HEK293 (cell line): ENCODE measurements at regions not wholly inside any gene's neighbourhood (a gene's known extent, or its start where the extent isn't known, plus 50 kb on each side); places are given as distances from the start of the nearest gene placed in this dataset.

Source experiments
- GLI4 ChIP-seq: fragments of 450-650 bp; formaldehyde crosslinking; IDR thresholded peaks from 2 replicates; pipeline ENCODE4 v1.5.1; 2016; ENCODE audit warnings: missing biosample characterization, missing genetic modification characterization
- REPIN1 ChIP-seq: fragments of 450-650 bp; formaldehyde crosslinking; IDR thresholded peaks from 2 replicates; pipeline ENCODE4 v1.5.1; 2017; ENCODE audit warnings: missing biosample characterization, missing genetic modification characterization, low read depth
- YY1 ChIP-seq: fragments of 450-650 bp; formaldehyde crosslinking; IDR thresholded peaks from 2 replicates; pipeline ENCODE4 v1.5.1; 2018; ENCODE audit warnings: missing biosample characterization, missing genetic modification characterization
- ZNF112 ChIP-seq: fragments of 450-650 bp; formaldehyde crosslinking; IDR thresholded peaks from 2 replicates; pipeline ENCODE4 v1.5.0; 2017; ENCODE audit warnings: missing biosample characterization, missing genetic modification characterization
- TF ChIP-seq, protein P1 (sequence below): fragments of 450-650 bp; formaldehyde crosslinking; IDR thresholded peaks from 2 replicates; pipeline ENCODE4 v1.5.1; 2016; ENCODE audit warnings: missing biosample characterization, missing genetic modification characterization
- TF ChIP-seq, protein P2 (sequence below): fragments of 450-650 bp; formaldehyde crosslinking; IDR thresholded peaks from 2 replicates; pipeline ENCODE4 v1.5.1; 2016; ENCODE audit warnings: missing biosample characterization, missing genetic modification characterization
- TF ChIP-seq, protein P3 (sequence below): fragments of 450-650 bp; formaldehyde crosslinking; IDR thresholded peaks from 2 replicates; pipeline ENCODE4 v1.5.1; 2016; ENCODE audit warnings: missing biosample characterization, missing genetic modification characterization, borderline replicate concordance

GRCh38 chr14:54230645-54231044 lies 166.2 kb upstream of the CDKN3 start:
- TF ChIP-seq YY1 (tag by site-specific recombination) = no peak
- TF ChIP-seq, protein P1, sequence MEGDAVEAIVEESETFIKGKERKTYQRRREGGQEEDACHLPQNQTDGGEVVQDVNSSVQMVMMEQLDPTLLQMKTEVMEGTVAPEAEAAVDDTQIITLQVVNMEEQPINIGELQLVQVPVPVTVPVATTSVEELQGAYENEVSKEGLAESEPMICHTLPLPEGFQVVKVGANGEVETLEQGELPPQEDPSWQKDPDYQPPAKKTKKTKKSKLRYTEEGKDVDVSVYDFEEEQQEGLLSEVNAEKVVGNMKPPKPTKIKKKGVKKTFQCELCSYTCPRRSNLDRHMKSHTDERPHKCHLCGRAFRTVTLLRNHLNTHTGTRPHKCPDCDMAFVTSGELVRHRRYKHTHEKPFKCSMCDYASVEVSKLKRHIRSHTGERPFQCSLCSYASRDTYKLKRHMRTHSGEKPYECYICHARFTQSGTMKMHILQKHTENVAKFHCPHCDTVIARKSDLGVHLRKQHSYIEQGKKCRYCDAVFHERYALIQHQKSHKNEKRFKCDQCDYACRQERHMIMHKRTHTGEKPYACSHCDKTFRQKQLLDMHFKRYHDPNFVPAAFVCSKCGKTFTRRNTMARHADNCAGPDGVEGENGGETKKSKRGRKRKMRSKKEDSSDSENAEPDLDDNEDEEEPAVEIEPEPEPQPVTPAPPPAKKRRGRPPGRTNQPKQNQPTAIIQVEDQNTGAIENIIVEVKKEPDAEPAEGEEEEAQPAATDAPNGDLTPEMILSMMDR (tag by site-specific recombination) = no peak
- TF ChIP-seq, protein P2, sequence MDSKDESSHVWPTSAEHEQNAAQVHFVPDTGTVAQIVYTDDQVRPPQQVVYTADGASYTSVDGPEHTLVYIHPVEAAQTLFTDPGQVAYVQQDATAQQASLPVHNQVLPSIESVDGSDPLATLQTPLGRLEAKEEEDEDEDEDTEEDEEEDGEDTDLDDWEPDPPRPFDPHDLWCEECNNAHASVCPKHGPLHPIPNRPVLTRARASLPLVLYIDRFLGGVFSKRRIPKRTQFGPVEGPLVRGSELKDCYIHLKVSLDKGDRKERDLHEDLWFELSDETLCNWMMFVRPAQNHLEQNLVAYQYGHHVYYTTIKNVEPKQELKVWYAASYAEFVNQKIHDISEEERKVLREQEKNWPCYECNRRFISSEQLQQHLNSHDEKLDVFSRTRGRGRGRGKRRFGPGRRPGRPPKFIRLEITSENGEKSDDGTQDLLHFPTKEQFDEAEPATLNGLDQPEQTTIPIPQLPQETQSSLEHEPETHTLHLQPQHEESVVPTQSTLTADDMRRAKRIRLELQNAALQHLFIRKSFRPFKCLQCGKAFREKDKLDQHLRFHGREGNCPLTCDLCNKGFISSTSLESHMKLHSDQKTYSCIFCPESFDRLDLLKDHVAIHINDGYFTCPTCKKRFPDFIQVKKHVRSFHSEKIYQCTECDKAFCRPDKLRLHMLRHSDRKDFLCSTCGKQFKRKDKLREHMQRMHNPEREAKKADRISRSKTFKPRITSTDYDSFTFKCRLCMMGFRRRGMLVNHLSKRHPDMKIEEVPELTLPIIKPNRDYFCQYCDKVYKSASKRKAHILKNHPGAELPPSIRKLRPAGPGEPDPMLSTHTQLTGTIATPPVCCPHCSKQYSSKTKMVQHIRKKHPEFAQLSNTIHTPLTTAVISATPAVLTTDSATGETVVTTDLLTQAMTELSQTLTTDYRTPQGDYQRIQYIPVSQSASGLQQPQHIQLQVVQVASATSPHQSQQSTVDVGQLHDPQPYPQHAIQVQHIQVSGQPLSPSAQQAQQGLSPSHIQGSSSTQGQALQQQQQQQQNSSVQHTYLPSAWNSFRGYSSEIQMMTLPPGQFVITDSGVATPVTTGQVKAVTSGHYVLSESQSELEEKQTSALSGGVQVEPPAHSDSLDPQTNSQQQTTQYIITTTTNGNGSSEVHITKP (tag by site-specific recombination) = no peak
- TF ChIP-seq, protein P3, sequence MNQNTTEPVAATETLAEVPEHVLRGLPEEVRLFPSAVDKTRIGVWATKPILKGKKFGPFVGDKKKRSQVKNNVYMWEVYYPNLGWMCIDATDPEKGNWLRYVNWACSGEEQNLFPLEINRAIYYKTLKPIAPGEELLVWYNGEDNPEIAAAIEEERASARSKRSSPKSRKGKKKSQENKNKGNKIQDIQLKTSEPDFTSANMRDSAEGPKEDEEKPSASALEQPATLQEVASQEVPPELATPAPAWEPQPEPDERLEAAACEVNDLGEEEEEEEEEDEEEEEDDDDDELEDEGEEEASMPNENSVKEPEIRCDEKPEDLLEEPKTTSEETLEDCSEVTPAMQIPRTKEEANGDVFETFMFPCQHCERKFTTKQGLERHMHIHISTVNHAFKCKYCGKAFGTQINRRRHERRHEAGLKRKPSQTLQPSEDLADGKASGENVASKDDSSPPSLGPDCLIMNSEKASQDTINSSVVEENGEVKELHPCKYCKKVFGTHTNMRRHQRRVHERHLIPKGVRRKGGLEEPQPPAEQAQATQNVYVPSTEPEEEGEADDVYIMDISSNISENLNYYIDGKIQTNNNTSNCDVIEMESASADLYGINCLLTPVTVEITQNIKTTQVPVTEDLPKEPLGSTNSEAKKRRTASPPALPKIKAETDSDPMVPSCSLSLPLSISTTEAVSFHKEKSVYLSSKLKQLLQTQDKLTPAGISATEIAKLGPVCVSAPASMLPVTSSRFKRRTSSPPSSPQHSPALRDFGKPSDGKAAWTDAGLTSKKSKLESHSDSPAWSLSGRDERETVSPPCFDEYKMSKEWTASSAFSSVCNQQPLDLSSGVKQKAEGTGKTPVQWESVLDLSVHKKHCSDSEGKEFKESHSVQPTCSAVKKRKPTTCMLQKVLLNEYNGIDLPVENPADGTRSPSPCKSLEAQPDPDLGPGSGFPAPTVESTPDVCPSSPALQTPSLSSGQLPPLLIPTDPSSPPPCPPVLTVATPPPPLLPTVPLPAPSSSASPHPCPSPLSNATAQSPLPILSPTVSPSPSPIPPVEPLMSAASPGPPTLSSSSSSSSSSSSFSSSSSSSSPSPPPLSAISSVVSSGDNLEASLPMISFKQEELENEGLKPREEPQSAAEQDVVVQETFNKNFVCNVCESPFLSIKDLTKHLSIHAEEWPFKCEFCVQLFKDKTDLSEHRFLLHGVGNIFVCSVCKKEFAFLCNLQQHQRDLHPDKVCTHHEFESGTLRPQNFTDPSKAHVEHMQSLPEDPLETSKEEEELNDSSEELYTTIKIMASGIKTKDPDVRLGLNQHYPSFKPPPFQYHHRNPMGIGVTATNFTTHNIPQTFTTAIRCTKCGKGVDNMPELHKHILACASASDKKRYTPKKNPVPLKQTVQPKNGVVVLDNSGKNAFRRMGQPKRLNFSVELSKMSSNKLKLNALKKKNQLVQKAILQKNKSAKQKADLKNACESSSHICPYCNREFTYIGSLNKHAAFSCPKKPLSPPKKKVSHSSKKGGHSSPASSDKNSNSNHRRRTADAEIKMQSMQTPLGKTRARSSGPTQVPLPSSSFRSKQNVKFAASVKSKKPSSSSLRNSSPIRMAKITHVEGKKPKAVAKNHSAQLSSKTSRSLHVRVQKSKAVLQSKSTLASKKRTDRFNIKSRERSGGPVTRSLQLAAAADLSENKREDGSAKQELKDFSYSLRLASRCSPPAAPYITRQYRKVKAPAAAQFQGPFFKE = no peak
- TF ChIP-seq REPIN1 (tag by site-specific recombination) = no peak
- no peak for TF ChIP-seq ZNF112 (tag by site-specific recombination)
- TF ChIP-seq GLI4 (tag by site-specific recombination) = no peak
